ENCODE measurements at regions not wholly inside any gene's neighbourhood (a gene's known extent, or its start where the extent isn't known, plus 50 kb on each side); places are given as distances from the start of the nearest gene placed in this dataset.

GRCh38 chr6:104014163-104014959, 845.4 kb downstream of the HACE1 start:
- H3K27me3 ChIP-seq (replicated peaks in 1 of 4; ENCODE audit: control insufficient read depth in 3 of 4, extremely low read depth in 1 of 4, insufficient read depth in 3 of 4, low read length in 3 of 4) = no peaks in the 10 kb centered on the region
- no peak overlapping the region for H2BK5ac ChIP-seq (ENCODE audit: low read depth, low read length)
- no peaks in the 10 kb centered on the region for H3K23me2 ChIP-seq (ENCODE audit: low read depth, low read length)
- H3K18ac ChIP-seq (ENCODE audit: extremely low read depth, low read length) = no peak overlapping the region
- no peak overlapping the region for H4K5ac ChIP-seq (ENCODE audit: insufficient read length, low read depth, low read length)
- peaks cover 0 to 3% (median 0%) of the 10 kb centered on the region in 4 experiments; a peak in 1 of 7 replicates for H3K4me1 ChIP-seq (replicated peaks in 1 of 4; ENCODE audit: control insufficient read depth in 3 of 4, insufficient read depth in 4 of 4, low read length in 3 of 4)
- no peak overlapping the region for H2BK20ac ChIP-seq (ENCODE audit: low read length)
- no peak overlapping the region for H3K27ac ChIP-seq (ENCODE audit: low read depth, low read length)
- H2AK5ac ChIP-seq (ENCODE audit: low read depth, low read length) = no peak overlapping the region
- H2BK15ac ChIP-seq (ENCODE audit: low read length) = no peak overlapping the region
- H4K91ac ChIP-seq (replicated peaks; ENCODE audit: insufficient read length, low read length) = no peak overlapping the region
- no peak overlapping the region for H3K4me3 ChIP-seq (ENCODE audit: extremely low read depth in 1 of 4, insufficient read depth in 2 of 4, low read depth in 3 of 4, low read length in 4 of 4)
- ChIA-PET POLR2A (ENCODE audit: partially characterized antibody) (no interaction called here), CTCF (ENCODE audit: partially characterized antibody) (no interaction called here)
- H3K56ac ChIP-seq (replicated peaks; ENCODE audit: insufficient read length, low read depth, low read length) = no peak overlapping the region
- FAIRE-seq = no peak
- 89% methylated on average over 2 of the region's 2 CpGs; no CpG with 5 or more reads in 1 of the 2 experiments for WGBS, 2 experiments (ENCODE audit: extremely low coverage in 1 of 2, insufficient coverage in 1 of 2, insufficient read length in 1 of 2, insufficient replicate concordance in 2 of 2, low coverage in 1 of 2, low lambda C conversion rate in 2 of 2, missing lambda C conversion rate in 1 of 2)
- no peak overlapping the region for H3K4ac ChIP-seq (replicated peaks; ENCODE audit: insufficient read length, low read depth, low read length)
- no peak overlapping the region for H3K4me2 ChIP-seq (ENCODE audit: insufficient read depth in 1 of 2, low read depth in 2 of 2, low read length in 2 of 2)
- no peak overlapping the region for H2BK120ac ChIP-seq (replicated peaks; ENCODE audit: low read depth, low read length)
- no peaks in the 10 kb centered on the region for H4K20me1 ChIP-seq (replicated peaks in 1 of 2; ENCODE audit: control insufficient read depth in 1 of 2, insufficient read depth in 2 of 2, low read length in 2 of 2)
- H3K14ac ChIP-seq (ENCODE audit: insufficient read length) = no peak overlapping the region
- no peaks in the 10 kb centered on the region for H3K9me3 ChIP-seq (ENCODE audit: insufficient read depth in 2 of 2, low read depth in 1 of 2, low read length in 1 of 2)
- no peak overlapping the region for H4K8ac ChIP-seq (ENCODE audit: extremely low read depth, insufficient read depth, low read length)
- H3K23ac ChIP-seq (ENCODE audit: insufficient read length) = no peak overlapping the region
- H3K36me3 ChIP-seq (ENCODE audit: control insufficient read depth in 2 of 4, insufficient read depth in 4 of 4, low read length in 3 of 4) = no peaks in the 10 kb centered on the region
- H3K79me1 ChIP-seq (ENCODE audit: low read depth, low read length) = no peaks in the 10 kb centered on the region
- no peak overlapping the region for H2AFZ ChIP-seq (ENCODE audit: low read length)
- DNase-seq (ENCODE audit: low read depth in 1 of 2, low spot score in 2 of 2) = no peak
- TF ChIP-seq CBX8 (IDR thresholded peaks at IDR 0.05; ENCODE audit: borderline replicate concordance, low read depth, low read length) = no peak
- TF ChIP-seq E2F6 (IDR thresholded peaks at IDR 0.05) = no peak
- no peak overlapping the region for H3K9ac ChIP-seq (replicated peaks in 1 of 4; ENCODE audit: extremely low read depth in 1 of 4, low read depth in 3 of 4, low read length in 3 of 4)
- no peak overlapping the region for H2BK12ac ChIP-seq (ENCODE audit: low read depth, low read length)
- no peaks in the 10 kb centered on the region for H3K79me2 ChIP-seq (ENCODE audit: control insufficient read depth in 1 of 2, insufficient read depth in 2 of 2, low read length in 2 of 2)

Data from H1 (cell line).